Fibroblast of peridontal ligament (primary cell): ENCODE measurements at regions not wholly inside any gene's neighbourhood (a gene's known extent, or its start where the extent isn't known, plus 50 kb on each side); places are given as distances from the start of the nearest gene placed in this dataset.

ENCODE experiments used
- DNase-seq: peaks from one replicate; pipeline ENCODE4 v3.0.0-alpha.2; 2010; ENCODE audit errors: extremely low read depth

GRCh38 chr6:44706011-44706410 lies 318.5 kb downstream of the CDC5L start:
- no peak for DNase-seq

GRCh38 chr6:44708208-44708607 lies 320.7 kb downstream of the CDC5L start:
- no peak for DNase-seq

DNA sequence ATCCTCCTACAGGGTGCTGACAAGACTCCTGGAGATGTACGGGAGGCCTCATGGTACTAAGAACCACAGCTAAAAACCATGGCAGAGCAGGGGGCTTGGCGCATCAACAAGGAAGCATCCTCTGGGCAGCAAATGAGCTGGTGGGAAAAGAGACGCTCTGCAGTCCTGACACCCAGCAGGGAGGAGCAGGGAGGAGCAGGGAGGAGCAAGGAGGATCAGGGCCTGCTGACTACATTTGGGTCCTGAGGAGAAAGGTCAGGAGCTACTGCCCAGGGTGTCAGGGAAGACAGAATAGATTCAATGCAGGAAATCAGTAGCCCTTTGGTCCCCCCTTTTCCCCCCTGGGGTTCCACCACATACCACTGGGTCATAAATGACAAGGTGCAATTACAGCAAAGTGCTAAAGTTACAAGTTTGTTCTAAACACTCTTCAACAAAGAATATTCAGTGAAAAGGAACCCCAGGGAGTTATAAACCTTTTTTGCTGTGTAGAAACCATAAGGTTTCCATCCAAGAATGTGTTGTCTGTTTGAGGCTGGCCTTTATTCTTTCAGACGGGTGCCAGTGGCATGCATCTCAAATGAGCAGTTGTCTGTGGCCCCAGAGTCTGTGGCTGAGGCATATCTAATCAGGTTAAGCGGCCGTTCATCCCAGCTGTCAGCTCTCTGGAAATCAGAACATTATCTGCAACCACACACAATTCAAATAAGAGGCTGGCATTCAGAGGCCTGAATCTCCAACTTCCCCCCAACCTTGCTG lies 325.0 kb downstream of the CDC5L start:
- DNase-seq = no peak

- DNase-seq = peak; percentile 52
Observed at GRCh38 chr6:44715188-44715587, 327.7 kb downstream of the CDC5L start.

DNA sequence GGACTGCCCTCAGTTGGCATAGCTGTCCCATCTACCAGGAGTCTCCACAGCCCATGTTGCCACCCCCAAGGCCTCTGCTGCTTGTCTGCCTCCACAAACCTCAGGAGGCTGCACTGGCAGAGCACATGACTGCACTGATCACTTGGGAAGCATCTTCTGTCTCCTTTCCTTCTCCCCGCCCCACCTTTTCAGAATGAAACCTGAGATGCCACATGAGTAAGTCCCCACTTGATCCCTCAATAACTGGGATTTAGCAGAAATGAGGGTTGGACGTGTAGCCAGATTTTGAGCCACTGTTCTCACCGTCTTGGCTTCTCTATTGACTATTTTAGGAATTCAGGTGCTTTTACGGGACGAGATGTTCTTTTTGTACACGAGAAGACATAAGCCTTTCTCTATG lies 328.4 kb downstream of the CDC5L start:
- DNase-seq = no peak

- DNase-seq = no peak
Observed at GRCh38 chr6:44717431-44717830, 329.9 kb downstream of the CDC5L start.

DNA sequence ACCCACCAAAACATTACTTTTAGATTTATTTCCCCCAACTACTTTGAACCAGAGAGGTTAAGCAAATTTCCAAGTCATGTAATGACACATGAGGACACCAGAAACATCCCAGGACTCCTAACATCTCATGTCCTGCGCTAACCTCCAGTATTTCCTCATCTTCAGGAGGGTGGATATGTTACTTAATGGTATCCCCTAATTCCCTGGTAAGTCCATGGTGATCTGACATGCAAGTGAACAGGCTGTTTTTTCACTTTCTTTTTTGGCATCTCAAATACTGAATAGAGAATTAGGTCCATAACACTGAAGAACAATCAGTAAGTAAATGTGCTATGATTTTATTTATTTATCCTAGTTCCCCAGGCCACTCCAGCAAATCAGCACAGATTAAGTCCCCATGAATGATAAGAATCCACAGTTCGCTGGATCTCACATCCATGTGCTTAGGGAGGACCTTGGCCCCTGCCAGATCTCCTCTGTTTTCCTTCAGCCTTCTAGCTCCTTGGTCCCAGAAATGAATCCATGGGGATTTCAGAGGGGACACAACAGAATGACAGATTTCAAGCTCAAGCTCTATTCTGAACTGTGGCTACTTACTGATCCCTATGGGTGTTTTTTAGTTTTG lies 334.6 kb downstream of the CDC5L start:
- DNase-seq = no peak

- no peak for DNase-seq
Observed at GRCh38 chr6:44722736-44723135, 335.2 kb downstream of the CDC5L start.

GRCh38 chr6:44723439-44724197 lies 336.1 kb downstream of the CDC5L start:
- no peak for DNase-seq

DNA sequence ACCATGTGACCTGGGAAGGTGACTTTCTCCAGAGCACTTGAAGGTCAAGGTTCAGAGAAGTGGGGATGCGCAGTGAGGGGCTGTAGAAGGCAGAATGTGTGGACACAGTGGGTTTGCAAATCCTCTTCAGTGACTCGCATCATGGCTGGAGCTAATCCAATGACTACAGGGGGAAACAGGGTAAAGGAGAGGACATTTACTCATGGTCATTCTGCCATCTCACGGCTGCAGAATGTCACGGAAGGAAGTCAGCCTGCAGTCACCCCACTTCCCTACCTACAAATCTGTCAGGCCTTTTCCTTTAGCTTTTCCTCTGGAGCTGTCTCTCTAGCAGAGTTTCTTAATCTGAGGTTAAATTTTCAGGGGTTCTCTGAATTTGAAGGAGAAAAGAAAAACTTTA lies 337.6 kb downstream of the CDC5L start:
- DNase-seq = no peak

DNA sequence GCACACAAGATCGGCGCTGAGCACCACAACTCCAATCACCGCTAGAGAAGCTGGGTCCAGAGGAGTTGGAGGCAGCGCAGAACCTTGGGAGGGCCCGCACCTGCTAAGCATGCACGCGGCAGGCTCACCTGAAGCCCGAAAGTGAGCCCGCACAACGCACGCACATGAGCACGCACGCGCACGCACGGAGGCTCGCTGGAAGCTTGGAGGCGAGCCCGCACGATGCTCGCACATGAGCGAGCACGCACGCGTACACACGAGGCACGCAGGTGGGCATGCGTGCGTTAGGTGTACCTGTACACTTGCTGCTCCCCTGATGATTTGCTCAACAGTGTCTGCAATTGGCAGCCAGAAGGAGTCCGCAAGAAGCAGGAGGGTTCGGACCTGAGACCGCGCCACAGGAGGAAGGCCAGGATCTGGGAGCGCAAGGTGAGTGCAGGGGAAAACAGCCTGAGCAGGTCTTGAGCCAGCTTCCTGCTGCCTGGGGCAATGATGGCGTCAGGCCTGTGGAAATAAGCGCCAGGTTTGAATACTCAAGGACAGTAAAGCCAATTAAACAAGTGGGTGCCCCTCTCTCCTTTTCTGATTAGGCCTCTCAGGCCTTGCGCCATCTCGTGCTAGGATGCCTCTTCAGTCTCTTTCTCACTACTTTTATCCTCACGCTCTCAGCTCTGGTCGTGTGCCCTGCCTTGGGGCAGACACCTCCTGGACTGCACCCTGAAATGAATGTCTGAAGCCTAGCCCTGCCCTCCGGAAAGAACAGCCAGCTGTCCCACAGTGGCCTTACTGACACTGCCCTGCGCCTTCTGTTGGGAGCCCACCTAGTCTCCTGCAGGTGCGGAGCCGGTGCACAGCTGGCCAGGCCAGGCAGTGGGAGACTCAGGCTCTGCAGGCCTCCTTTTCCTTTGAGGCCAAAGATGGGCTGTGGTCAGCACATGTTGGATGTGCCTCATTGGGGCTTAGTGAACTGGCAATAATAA lies 340.4 kb downstream of the CDC5L start:
- no peak for DNase-seq

- peak; percentile 68 for DNase-seq
Observed at GRCh38 chr6:44730771-44731391, 343.4 kb downstream of the CDC5L start.

DNA sequence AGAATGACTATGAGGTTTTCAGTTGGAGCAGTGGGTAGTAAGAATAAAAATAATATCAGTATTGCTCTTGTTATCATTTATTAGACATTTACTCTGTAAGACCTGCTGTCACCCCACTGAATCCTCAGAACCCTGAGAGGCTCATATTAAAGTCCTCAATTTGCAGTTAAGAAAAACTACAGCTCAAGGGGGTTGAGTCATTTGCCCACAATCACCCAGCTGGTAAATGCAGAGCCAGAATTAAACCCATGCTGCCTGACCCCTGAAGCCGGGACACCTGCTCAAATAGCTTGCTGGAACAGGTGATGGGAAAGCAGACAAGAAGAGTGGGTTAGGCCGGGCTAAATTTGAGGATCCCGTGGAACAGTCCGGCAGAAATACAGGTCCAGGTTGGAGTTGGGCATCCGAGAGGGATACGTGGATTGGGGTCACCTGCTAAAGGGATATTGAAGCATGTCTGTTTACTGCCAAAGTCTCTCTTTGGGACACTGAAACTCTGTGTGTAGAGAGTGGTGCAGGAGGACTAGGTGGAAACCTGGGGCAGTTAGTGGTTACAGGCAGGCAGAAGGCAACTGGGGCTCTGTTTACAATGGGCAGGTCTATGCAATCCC lies 344.1 kb downstream of the CDC5L start:
- DNase-seq = peak; percentile 18

GRCh38 chr6:44732243-44732642 lies 344.7 kb downstream of the CDC5L start:
- DNase-seq = no peak

DNA sequence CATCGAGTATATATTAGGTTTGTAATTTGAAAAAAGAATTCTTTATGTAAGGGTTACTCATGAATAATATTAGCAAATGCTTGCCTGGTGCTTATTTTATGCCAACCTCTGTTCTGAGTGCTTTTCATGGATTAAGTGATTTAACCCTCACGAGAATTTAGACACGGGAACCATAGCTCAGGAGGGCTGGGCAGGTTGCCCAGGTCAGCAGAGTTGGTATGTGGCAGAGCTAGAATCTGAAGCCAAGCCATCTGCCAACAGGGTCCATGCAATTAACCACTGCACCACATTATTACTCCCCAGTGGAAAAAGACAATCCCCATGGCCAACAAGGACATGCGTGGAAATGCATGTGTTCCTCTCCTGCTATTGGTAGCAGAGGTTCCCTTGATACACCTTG lies 345.6 kb downstream of the CDC5L start:
- DNase-seq = no peak

DNA sequence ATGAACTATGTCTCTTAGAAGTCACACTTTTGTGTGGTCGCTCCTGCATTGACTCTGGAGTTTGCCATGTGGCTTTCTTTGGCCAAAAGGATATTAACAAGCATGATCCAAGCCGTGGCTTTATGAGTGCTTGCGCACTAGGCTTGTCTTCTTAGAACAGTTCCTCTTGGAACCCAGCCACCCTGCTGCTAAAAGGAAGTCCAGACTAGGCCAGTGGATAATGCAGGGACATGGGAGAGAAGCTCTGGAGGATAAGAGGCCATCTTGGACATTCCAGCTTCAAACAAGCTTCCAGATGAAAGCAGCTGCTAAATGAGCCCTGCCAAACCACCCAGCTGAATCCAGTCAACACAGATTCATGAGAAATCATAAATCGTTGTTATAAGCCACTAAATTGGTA lies 346.4 kb downstream of the CDC5L start:
- peak; percentile 26 for DNase-seq

GRCh38 chr6:44734886-44735629 lies 347.6 kb downstream of the CDC5L start:
- no peak for DNase-seq

- peak; percentile 43 for DNase-seq
Observed at GRCh38 chr6:44735630-44735963, 348.1 kb downstream of the CDC5L start.

DNA sequence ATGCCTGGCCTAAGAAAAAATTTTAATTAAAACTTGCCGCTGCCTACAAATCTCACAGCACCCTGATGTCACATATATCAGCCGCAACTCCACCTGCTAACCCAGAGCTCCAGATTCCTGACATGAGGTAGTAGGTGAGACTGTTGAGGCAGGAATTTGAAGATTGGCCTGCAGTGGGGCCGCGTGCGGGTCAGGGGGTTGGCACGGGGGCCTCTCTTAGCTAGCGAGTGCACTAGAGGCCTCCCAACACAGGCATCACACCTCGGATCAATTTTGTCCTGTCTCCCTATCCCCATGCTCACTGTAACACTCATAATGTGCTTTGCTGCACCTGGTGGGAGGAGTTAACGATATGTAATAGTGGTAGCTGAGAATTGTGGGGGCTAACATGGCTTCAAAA lies 349.8 kb downstream of the CDC5L start:
- no peak for DNase-seq

DNA sequence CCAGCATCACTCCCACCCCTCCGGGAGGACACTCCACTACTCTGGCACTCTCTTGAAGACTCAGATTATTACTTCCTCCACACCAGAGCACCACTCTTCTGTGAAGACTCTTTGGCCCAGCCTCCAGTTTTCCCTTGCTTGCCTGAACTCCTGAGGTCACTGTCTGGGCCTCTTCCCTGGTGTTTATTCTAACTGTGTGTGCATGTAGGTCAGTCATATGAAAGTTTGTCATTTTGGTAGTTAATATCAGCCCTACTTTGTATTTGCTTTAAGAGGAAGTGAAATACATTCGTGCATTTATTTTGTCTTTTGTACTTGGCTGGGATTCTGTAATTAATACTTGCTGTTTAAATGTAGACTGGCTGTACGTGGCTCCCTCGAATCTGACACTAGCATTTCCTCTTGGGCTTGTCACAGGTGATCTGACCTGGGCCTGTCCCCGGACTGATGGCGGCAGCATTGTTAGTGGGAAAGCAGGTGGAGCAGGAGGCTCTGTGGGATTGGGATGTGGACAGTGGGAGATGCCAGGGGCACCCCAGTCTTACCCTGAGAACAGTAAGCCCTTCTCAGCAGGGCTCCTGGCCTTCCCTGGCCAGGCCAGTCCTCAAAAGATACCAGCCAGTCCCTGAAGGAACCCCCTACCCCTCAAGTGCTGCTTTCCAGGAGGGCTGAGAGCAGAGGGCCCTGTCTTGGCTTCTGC lies 350.5 kb downstream of the CDC5L start:
- no peak for DNase-seq
